Sciatic nerve (tissue), 2 donors: ENCODE measurements at regions not wholly inside any gene's neighbourhood (a gene's known extent, or its start where the extent isn't known, plus 50 kb on each side); places are given as distances from the start of the nearest gene placed in this dataset.
"Not testable (repeated sequence)": the region's sequence is repeated elsewhere in the genome, so short reads cannot be mapped to it uniquely, and the experiment has no call there.

Experiments used
- ATAC-seq: fragments of 200-7000 bp; cut with Tn5 transposase; one replicate; pipeline ENCODE4 v1.9.1; 2020; ENCODE audit warnings: mild to moderate bottlenecking, moderate library complexity
- DNase-seq: peaks from one replicate; pipeline ENCODE4 v3.0.0-alpha.2; 2020; ENCODE audit warnings: low spot score
- intact Hi-C: fragments of 100-400 bp; cut with DNase I; formaldehyde crosslinking; loops from one replicate; pipeline ENCODE4 v1.14.2; 2022
- donor health status: DM: no; HTN: no; CAD: no.
- donor health status: DM: no; HTN: no; CAD: no.

DNA sequence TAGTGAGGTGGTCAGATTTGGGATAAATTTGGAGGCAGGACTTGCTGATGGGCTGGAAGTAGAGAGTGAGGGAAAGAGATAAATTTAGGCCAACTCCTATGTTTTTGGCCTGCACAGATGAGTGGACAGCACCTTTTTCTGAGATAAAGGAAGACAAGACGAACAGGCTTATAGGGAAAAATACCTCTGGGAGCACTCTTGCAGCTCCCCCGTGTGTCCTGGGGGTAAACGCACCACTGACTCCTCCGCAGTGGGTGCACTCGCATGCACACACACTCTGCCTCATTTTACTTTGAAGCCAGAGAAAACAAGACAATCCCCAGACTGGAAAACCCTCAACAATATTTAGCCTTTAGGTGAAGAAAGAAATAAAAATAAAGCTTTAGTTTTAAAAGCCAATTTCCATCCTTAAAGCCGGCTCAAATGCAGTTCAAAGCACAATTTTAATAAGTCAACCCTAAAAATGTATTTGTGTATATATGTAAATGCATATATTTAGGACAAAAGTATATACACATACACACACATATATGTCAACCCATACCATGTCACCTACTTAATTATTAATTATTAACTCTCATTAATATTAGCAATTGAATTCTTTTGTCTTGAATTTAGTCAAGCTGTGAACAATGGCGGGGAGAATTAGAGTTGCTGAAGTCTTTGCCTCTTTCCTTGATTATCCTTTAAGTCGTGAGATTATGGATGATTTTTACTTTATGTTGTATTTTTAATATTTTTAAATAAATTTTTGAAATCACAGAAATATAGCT lies 341.8 kb downstream of the ZNF326 start:
- ATAC-seq (no peak), DNase-seq (no peak)
- intact Hi-C loops, result no loop called here

DNA sequence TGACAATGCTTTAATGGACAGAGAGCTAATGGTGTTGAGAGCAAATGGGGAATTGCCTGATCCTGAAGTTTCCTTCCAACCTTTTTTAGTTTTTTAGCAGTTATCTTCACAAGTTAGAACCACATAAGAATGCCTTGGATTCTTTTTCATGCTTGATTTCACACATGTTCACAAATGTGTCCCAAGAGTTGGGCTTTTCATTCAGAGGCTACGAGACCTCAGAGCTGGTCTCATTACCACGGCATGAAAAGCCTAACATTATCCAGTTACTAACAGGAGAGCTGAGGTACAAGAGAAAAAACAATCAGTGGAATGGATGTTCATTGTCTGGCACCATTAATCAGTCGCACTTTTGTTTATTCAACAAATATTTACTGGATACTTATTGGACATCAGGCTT lies 340.6 kb downstream of the ZNF326 start:
- DNase-seq (no peak), ATAC-seq (no peak)
- intact Hi-C loops, result no loop called here

DNA sequence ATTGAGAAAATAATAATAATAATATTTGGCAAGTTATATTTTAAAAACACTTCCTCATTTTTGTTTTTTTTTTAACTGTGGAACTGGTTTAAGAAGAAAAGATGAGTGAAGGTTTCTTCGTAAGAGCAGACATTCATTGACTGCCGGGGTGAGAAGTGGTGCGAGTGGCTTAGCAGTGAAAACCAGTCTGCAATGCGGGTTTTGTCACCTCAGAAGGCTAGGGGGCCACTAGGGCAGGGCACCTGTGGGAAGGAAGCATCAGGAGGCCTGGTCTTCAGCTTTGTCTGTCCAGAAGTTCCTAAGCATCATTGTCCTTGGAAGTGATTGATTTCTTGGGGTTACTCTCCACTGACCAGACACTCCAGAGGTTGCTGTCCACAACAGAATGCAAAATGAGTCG lies 339.2 kb downstream of the ZNF326 start:
- intact Hi-C loops, result no loop called here
- no peak for ATAC-seq
- DNase-seq, result no peak

DNA sequence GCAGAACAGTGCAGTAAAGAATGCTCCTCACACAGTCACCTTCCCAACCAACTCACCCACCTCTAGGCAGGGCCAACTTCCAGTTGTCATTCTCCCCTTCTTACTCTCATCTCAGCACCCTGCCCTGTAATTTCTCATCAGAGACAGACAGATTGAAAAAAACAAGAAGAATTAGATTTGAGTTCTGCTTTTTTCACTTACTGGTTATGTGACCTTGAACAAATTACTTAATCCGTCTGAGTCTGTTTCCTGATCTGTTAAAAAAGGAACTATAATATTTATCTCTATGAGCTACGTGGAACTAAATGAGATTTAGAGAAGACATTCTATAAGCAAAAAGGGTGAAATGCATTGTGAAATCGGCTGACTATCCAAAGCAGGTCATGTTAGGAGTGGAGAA lies 330.3 kb downstream of the ZNF326 start:
- DNase-seq (no peak), ATAC-seq (no peak)
- intact Hi-C loops, result no loop called here

DNA sequence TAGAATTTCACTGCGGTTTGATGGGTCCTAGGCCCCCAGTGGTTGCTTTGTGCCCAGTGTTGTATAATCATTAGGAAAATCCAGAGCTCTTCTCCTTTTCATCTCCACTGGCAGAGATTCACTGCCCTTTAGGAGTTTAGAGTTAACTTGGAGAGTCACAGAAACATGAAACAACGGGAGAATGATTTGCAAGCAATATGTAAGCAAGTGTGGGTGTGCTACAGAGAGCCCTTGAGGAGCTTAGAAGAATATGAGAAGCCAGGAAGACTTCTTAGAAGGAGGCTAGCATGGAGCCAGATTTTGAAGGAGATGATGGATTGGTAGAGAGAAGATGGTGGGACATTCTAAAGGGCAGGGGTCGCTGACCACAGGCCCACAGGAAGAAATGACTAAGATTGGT lies 327.3 kb downstream of the ZNF326 start:
- no peak for DNase-seq
- no peak for ATAC-seq
- intact Hi-C loops, result no loop called here

DNA sequence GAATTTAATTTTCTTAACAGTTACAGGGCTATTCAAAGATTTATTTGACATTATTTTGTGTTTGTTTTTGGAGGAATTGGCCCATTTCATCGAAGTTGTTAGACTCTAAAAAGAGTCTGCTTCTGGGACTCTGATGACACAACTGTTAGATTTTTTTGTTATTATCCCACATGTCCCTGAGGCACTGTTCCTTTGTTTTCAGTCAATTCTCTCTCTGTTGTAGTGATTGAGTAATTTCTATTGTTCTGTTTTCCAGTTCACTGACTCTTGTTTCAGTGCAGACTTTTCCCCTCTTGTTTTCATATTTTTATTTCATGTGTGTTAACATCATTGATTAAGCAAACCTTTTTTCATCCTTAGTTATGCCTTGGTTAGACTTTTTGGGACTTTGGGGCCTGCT lies 325.0 kb downstream of the ZNF326 start:
- no peak for DNase-seq
- intact Hi-C loops, result no loop called here
- no peak for ATAC-seq

DNA sequence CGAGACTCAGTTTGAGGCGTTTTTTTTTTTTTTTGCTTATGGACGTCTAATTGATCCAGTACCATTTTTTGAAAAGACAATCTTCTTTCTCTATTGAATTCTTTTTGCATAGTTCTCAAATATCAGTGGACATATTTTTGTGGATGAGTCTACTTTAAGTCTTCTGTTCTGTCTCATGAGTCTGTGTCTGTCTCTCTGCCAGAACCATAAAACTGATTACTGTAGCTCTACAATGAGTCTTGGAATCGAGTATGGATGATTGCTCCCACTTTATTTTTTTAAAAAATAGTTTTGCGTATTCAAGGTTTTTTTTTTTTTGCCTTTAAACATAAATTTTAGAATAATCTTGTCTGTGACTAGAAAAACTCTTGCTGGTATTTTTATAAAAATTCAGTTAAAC lies 323.5 kb downstream of the ZNF326 start:
- intact Hi-C loops, result no loop called here
- ATAC-seq (no peak), DNase-seq (no peak)

DNA sequence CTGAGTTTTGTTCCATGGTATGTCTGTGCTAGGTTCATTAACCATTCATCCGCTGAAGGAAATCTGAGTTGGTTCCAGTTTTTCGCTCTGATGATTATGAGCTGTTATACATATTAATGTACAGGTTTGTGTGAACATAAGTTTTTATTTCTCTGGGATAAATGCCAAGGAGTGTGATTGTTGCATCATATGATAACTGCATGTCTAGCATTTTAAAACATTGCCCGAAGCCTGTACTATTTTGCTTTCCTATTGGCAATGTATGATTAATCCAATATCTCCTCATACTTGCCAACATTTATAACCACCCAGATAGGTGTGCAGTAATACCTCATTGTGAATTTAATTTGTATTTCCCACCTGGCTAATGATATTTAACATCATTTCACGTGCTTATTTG lies 322.7 kb downstream of the ZNF326 start:
- intact Hi-C loops, result no loop called here
- DNase-seq (no peak), ATAC-seq (no peak)

DNA sequence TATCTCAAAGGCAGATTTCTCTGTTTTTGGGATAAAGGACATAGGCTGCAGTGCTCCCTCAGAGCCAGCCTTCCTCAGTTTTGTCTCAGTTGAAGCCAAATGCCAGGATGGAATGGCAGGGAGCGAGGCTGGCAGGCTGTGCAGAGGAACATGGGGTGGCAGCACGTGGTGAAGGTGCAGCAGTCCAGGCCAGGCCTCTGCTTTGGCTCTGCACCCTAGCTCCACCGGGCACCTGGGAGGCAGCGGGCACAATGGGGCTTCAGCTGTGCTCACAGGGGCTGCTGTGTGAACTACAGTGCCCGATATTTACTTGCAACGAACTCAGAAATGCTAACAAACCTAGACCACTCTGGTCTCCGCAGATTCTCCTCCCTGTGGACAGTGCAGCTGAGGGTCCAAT lies 319.6 kb downstream of the ZNF326 start:
- DNase-seq, result no peak
- intact Hi-C loops, result no loop called here
- no peak for ATAC-seq

DNA sequence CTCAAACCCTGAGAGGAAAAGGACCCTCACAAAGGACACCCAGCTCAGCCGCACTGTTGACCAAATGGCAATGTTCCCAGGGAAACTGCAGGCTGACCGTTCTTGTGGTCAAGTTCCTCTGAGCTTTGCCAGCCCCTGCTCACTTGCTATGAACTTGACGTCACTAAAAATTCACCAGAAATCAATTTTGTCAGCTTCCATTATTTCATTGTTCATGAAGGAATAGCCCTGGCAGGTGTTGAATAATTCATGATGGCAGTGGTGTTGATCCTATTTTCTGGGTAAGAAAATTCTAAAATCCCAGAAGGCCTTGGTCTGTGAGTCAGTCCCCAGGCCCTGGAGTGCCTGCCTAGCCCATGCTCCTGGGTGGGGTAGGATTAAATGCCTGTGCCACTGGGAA lies 318.9 kb downstream of the ZNF326 start:
- ATAC-seq (no peak), DNase-seq (no peak)
- intact Hi-C loops, result no loop called here

DNA sequence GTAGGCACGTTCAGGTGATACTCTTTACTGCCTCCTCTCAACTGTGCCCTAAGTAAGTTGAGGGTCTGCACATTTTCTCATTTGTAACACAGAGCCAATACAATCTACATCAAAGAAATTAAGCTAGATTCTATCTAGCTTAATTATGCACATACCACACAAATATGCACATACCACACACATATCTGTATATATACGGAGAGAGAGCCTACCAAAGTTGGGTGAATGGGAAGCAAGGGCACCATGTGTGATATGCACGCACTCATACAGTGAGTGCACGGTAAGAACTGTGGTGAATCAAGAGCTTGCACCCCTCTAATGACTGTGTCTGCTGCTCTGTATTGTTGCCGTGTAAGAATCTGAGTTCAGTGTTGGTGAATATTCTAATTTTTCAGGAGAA lies 314.9 kb downstream of the ZNF326 start:
- no peak for ATAC-seq
- intact Hi-C loops, result no loop called here
- DNase-seq, result no peak

DNA sequence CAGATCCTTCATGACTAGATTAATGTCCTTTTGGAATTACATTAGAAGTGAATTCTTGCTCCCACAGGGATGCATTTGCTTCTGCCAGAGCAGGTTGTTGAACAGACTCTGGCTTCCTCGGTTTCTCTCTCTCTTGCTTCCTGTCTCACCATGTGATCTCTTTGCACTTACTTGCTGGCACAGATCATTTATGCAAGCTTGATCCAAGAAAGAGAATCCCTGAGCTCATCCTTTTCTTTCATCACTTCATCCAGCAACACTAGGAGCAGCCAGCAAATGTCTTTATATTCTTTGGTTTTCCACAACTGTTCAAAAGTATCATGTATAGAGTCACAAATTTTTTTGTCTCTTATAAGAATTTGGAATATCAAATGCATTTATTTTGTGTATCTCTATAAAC lies 313.5 kb downstream of the ZNF326 start:
- DNase-seq (no peak), ATAC-seq (no peak)
- intact Hi-C loops, result no loop called here

DNA sequence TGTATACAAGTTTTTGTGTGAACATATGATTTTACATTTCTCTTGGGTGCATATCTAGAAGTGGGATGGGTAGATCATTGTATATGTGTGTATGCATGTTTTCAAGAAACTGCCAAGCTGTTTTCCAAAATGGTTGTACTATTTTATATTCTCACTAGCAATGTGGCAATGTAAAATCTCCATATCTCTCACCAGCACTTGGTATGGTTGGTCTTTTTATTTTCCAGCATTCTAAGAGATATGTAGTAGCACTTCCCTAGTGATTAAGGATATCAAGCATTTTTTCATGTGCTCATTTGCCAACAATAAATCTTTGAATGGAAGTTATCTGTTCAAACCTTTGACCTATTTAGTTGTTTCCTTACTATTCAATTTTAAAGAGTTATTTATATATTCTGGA lies 310.7 kb downstream of the ZNF326 start:
- ATAC-seq (no peak), DNase-seq (no peak)
- intact Hi-C loops, result no loop called here

DNA sequence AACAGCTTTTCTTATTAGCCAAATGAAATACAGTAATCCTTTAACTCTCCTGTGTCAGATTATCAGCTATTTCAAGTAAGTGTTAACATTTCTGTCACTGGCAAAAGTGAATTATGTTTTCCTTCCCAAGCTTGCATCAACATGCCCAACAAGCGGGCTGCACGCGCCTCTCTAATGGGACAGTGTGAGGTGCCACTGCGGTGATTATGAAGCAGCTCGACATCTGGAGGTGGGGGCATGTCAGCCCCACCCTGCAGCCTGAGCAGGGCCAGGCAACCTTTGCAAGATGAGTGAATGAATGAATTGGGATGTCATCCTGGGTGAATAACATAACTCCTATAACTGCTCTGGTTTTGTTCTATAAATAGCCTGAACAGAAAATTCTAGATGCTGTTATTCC lies 301.4 kb downstream of the ZNF326 start:
- DNase-seq, result no peak
- intact Hi-C loops, result no loop called here
- no peak for ATAC-seq

DNA sequence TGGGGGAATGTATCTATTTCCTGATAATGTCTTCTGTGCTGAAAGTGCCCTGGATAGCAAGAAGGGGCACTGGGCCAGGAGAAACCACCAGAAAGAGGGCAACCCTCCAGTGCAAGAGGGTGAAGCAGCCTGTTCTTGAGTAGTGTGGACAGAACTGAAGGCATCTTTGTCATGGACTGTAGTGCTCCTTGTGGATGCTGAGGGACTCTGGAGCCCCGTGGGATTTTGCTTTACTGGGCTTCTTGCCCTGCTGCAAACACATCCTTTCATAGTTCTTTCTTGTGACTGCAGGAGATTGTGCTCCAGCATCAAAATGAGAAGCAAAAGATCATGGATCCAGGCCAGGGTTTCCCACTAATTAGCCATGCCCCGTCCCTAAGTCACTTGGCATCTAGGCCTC lies 300.6 kb downstream of the ZNF326 start:
- DNase-seq (no peak), ATAC-seq (peak; percentile 53)
- intact Hi-C loops, result no loop called here

DNA sequence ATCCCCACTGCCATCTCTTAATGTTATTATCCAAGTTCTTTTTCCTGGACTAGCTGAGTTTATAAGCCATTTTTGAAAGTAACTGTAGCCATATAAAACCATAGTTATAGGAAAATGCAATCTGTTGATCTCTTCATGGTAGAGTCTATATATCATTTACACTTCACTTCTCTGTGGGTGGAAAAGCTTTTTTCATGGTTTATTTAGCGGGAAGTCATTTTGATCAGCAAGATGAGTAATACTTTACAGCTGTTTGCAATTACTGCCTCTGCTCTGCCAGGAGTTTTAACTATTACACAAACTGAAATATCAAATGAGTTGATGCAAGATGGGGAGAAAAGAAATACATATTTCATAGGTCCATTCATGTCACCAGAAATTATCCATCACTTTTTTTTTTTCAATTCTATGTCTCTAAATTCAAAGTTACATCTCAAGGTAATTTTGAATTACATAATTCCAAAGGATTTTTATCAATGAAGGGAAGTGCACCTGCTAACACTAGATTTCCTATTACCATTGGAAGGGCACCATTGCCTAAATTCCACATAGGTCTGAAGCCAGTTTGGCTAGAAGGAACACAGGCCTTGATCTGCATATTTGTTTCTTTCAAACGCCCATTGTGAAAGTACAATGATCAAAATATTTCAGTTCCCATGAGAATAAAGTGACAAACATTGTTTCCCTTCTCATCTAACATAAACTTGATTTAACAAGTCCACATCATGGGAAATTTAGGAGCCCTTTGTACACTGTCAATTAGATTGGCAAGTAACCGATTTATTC lies 296.7 kb downstream of the ZNF326 start:
- intact Hi-C loops, result no loop called here
- DNase-seq, result no peak
- peak; percentile 60 for ATAC-seq

DNA sequence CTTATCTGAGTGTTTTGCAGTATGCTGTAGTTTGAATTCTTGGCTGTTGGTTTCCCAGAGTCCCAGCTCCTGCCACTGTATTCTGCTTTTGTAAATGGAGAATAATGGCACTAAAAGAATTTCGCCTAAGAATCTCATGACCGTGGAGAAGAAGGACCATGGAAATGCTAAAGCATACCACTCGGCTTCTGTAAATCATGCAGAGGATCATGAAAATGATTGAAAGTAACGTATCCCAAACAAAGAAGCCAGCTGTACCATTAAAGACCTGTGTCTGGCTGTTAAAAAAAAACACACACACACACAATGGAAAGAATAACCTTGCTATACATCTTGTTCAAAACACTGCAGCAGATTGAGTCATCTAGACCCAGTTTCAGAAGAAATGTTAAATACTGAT lies 287.9 kb downstream of the ZNF326 start:
- no peak for ATAC-seq
- intact Hi-C loops, result no loop called here
- DNase-seq, result no peak

DNA sequence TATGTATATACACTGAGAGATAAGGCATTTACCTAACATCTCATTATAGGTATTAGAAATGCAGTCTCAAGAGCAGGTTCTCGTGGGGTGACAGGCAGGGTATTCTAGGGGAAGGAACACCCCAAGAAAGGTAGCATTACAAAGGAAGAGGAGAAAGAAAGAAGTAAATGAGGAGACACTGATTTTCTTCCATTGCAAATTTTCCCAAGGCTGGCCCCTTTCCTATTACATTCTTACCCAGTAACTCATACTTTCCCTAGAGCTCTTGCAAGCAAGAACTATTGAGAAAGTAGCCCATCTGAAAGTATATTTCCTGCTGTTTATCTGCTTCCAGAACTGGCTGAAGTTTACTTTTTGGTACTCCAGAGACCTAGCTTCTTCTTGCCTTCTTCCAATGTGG lies 287.0 kb downstream of the ZNF326 start:
- ATAC-seq, intact Hi-C loops, DNase-seq: not testable (repeated sequence)

DNA sequence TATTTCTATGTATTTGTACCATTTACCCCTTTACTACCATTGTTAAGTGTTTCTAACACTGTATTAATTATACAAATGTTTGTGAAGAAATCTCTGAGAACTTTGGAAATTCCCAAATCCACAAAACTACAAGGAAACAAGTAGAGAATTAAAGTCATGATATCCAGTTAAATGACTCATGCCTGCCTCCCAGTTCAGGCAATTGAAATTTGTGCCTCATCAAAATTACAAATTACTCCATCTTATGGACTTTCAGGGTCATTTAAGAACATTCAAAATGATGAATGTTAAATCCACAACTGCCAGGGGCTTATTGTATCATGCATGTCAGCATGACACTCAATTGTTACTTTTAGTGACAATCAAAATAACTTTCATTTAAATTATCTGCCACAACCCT lies 282.4 kb downstream of the ZNF326 start:
- intact Hi-C loops, result no loop called here
- ATAC-seq, result no peak
- no peak for DNase-seq

DNA sequence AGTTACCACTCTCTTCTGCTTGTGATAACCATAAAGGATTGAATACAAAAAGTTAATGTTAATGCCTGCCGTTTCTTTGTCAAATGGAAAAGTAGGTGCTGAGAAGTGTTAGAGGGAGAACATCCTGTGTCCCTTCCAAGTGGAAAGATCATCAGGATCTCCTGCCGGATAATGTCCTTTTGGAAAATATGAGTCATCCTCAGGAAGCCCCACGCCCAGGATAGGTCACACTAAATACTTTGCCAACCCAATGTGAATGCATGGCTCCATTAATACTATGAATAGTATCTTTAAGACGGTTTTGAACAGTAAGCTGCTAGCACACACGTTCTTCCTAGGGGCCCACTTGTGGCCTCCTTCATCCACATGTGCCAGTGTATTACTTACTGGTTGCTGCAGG lies 279.5 kb downstream of the ZNF326 start:
- DNase-seq, result no peak
- ATAC-seq, result no peak
- intact Hi-C loops, result no loop called here

DNA sequence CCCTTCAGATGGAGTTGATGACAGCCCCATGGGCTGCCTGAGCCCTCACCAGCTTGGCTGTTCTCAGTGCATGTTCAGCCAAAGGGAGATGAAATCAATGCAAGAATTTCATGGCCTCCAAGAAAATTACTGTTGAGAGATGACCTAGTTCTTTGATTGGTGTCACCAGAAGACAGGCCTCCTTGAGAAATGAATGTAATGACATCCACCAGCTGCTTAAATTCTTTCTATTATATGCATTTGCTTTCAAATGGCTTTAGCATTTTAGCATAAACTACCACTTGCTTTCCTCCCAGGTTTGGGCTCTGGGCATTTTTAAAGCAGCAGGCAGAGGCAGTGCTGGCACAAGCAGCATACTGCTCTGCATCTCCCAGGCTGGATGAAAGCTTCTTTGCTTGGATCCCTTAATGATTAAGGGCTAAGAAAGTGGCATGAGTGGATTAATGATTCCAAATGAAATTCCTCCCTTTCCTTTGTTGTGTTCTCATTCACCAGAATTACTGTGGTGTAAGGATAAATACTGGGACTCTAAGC lies 278.4 kb downstream of the ZNF326 start:
- no peak for ATAC-seq
- intact Hi-C loops, result no loop called here

More for the DNA sequence above, 278.4 kb downstream of the ZNF326 start:
- no peak for DNase-seq
